CD14-positive monocyte (primary cell): ENCODE measurements at regions not wholly inside any gene's neighbourhood (a gene's known extent, or its start where the extent isn't known, plus 50 kb on each side); places are given as distances from the start of the nearest gene placed in this dataset.

Experiments
- DNase-seq, 3 donors: peaks; one replicate each; pipeline ENCODE4 v3.0.0-alpha.2; 2011 to 2022
- H2AFZ ChIP-seq: 2 replicates; pipeline ENCODE4 v1.6.0; 2012; ENCODE audit warnings: mild to moderate bottlenecking, low read depth, low read length, inconsistent platforms; ENCODE audit not compliant: insufficient read depth, poor library complexity, severe bottlenecking
- H3K27ac ChIP-seq, 2 donors: 1 replicate in 1 of 2; 2 replicates in 1 of 2; pipeline ENCODE4 v1.5.1; 2012 to 2013; ENCODE audit warnings: low read length in 2 of 2, control low read depth in 1 of 2, inconsistent platforms in 1 of 2, low read depth in 1 of 2, mild to moderate bottlenecking in 1 of 2
- H3K27me3 ChIP-seq, 2 donors: one replicate each; pipeline versions ENCODE4 v1.6.0 to v1.6.1; 2011 to 2013; ENCODE audit warnings: low read length in 2 of 2; ENCODE audit not compliant: control insufficient read depth in 2 of 2, insufficient read depth in 2 of 2
- H3K36me3 ChIP-seq, 2 donors: replicated peaks in 1 of 2; 1 replicate in 1 of 2; 2 replicates in 1 of 2; pipeline versions ENCODE4 v1.5.1 to v1.6.1; 2012 to 2013; ENCODE audit warnings: low read length in 2 of 2, control low read depth in 1 of 2, inconsistent platforms in 1 of 2, mild to moderate bottlenecking in 1 of 2; ENCODE audit not compliant: insufficient read depth in 2 of 2, control insufficient read depth in 1 of 2
- H3K4me1 ChIP-seq, 2 donors: 1 replicate in 1 of 2; 2 replicates in 1 of 2; pipeline versions ENCODE4 v1.5.1 to v1.6.1; 2012 to 2013; ENCODE audit warnings: low read length in 2 of 2, control low read depth in 1 of 2, inconsistent platforms in 1 of 2, mild to moderate bottlenecking in 1 of 2, moderate library complexity in 1 of 2; ENCODE audit not compliant: insufficient read depth in 2 of 2, control insufficient read depth in 1 of 2
- H3K4me2 ChIP-seq: replicated peaks from 2 replicates; pipeline ENCODE3; 2012; ENCODE audit warnings: low read length, moderate library complexity, mild to moderate bottlenecking; ENCODE audit not compliant: poor library complexity, severe bottlenecking; ENCODE audit errors: extremely low read depth
- H3K4me3 ChIP-seq, 3 experiments: fragments of 200-600 bp in 1 of 3; sonication (generic) in 1 of 3; replicated peaks in 1 of 3; 1 replicate in 2 of 3; 2 replicates in 1 of 3; pipeline ENCODE4 v1.5.1; 2011 to 2013; ENCODE audit warnings: low read length in 3 of 3, mild to moderate bottlenecking in 3 of 3, control low read depth in 2 of 3, low read depth in 2 of 3, inconsistent platforms in 1 of 3, moderate library complexity in 1 of 3
- H3K79me2 ChIP-seq: 2 replicates; pipeline ENCODE4 v1.6.0; 2012; ENCODE audit warnings: mild to moderate bottlenecking, control low read depth, inconsistent platforms, low read length, moderate library complexity; ENCODE audit not compliant: insufficient read depth
- H3K9ac ChIP-seq: 2 replicates; pipeline ENCODE4 v1.6.0; 2017; ENCODE audit warnings: low read length, mild to moderate bottlenecking; ENCODE audit not compliant: insufficient read depth, poor library complexity, severe bottlenecking
- H3K9me3 ChIP-seq, 2 donors: replicated peaks in 1 of 2; 1 replicate in 1 of 2; 2 replicates in 1 of 2; pipeline versions ENCODE4 v1.5.1 to v1.6.1; 2012 to 2013; ENCODE audit warnings: low read length in 2 of 2, control low read depth in 1 of 2; ENCODE audit not compliant: control insufficient read depth in 1 of 2, insufficient read depth in 1 of 2
- H4K20me1 ChIP-seq: 2 replicates; pipeline ENCODE4 v1.6.0; 2012; ENCODE audit warnings: mild to moderate bottlenecking, low read length, control low read depth, moderate library complexity; ENCODE audit not compliant: insufficient read depth
- H3K27ac Mint-ChIP-seq, 7 donors: one replicate each; pipeline ENCODE4 v1.8.0; 2020; ENCODE audit warnings: mild to moderate bottlenecking in 7 of 7, mixed read lengths in 7 of 7, moderate library complexity in 6 of 7, inconsistent platforms in 2 of 7
- H3K27me3 Mint-ChIP-seq, 3 donors: one replicate each; pipeline ENCODE4 v1.8.0; 2021 to 2022; ENCODE audit warnings: low read depth in 3 of 3, mild to moderate bottlenecking in 3 of 3, mixed read lengths in 3 of 3, moderate library complexity in 3 of 3, inconsistent platforms in 1 of 3
- H3K36me3 Mint-ChIP-seq, 2 donors: one replicate each; pipeline ENCODE4 v1.8.0; 2020; ENCODE audit warnings: mixed read lengths in 2 of 2, inconsistent platforms in 1 of 2, mild to moderate bottlenecking in 1 of 2
- H3K4me1 Mint-ChIP-seq: one replicate; pipeline ENCODE4 v1.8.0; 2020; ENCODE audit warnings: mild to moderate bottlenecking, mixed read lengths
- H3K4me3 Mint-ChIP-seq, 2 donors: one replicate each; pipeline ENCODE4 v1.8.0; 2020; ENCODE audit warnings: mild to moderate bottlenecking in 2 of 2, mixed read lengths in 2 of 2, moderate library complexity in 1 of 2
- H3K9me3 Mint-ChIP-seq, 7 donors: one replicate each; pipeline ENCODE4 v1.8.0; 2020 to 2022; ENCODE audit warnings: mixed read lengths in 7 of 7, mild to moderate bottlenecking in 6 of 7, moderate library complexity in 6 of 7, inconsistent platforms in 2 of 7
- WGBS: methylation state at CpG from one replicate; pipeline ENCODE4 v1.1.5; 2013; ENCODE audit warnings: missing lambda C conversion rate; ENCODE audit not compliant: insufficient coverage; 5-methylcytosine and 5-hydroxymethylcytosine counted together
- intact Hi-C, 2 donors: fragments of 100-400 bp; cut with micrococcal nuclease; formaldehyde crosslinking; loops; one replicate each; pipeline versions ENCODE4 v1.15.0 to v1.15.1; 2023
- TF ChIP-seq, protein P1 (sequence below): fragments of 200-600 bp; IDR thresholded peaks from one replicate; pipeline ENCODE4 v1.8.0; 2022; ENCODE audit warnings: antibody characterized with exemption, mild to moderate bottlenecking

DNA sequence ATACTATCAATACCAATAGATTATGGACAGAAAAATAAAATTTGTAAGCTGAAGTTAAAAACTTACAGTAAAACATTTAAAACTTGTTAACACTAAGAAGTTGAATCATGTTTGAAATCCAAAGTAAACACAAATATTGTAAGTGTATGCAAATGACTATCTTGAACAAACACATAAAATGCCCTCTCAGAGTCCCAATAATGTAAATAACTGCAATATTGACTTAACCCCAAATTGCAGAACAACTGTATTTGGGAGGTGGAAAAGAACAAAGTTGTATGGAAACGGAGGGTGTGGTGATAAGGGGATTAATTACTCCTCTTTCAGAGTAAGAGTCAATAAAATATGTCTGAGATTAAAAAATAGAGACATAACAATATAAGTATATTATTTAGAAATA is 140.0 kb upstream of the NOL4 start:
- Mint-ChIP-seq H3K9me3 (peaks cover 0 to 2% (median 0%) of the 10 kb centered on the region in 7 donors), H3K27me3 (no peaks in the 10 kb centered on the region), H3K4me1 (no peaks in the 10 kb centered on the region), H3K36me3 (no peaks in the 10 kb centered on the region), H3K4me3 (no peak overlapping the region), H3K27ac (no peak overlapping the region)
- TF ChIP-seq, protein P1, sequence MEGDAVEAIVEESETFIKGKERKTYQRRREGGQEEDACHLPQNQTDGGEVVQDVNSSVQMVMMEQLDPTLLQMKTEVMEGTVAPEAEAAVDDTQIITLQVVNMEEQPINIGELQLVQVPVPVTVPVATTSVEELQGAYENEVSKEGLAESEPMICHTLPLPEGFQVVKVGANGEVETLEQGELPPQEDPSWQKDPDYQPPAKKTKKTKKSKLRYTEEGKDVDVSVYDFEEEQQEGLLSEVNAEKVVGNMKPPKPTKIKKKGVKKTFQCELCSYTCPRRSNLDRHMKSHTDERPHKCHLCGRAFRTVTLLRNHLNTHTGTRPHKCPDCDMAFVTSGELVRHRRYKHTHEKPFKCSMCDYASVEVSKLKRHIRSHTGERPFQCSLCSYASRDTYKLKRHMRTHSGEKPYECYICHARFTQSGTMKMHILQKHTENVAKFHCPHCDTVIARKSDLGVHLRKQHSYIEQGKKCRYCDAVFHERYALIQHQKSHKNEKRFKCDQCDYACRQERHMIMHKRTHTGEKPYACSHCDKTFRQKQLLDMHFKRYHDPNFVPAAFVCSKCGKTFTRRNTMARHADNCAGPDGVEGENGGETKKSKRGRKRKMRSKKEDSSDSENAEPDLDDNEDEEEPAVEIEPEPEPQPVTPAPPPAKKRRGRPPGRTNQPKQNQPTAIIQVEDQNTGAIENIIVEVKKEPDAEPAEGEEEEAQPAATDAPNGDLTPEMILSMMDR: no peak
- no peaks in the 10 kb centered on the region for H4K20me1 ChIP-seq
- WGBS: no CpG with 5 or more reads among the region's 1 CpG
- no peak overlapping the region for H3K27ac ChIP-seq
- H3K27me3 ChIP-seq: no peaks in the 10 kb centered on the region
- no peak overlapping the region for H3K4me2 ChIP-seq
- DNase-seq: no peak
- no peaks in the 10 kb centered on the region for H3K79me2 ChIP-seq
- intact Hi-C loops: no loop called here
- H2AFZ ChIP-seq: no peak overlapping the region
- H3K9me3 ChIP-seq: no peaks in the 10 kb centered on the region
- no peak overlapping the region for H3K4me3 ChIP-seq
- no peaks in the 10 kb centered on the region for H3K4me1 ChIP-seq
- H3K9ac ChIP-seq: no peak overlapping the region
- H3K36me3 ChIP-seq: no peaks in the 10 kb centered on the region

DNA sequence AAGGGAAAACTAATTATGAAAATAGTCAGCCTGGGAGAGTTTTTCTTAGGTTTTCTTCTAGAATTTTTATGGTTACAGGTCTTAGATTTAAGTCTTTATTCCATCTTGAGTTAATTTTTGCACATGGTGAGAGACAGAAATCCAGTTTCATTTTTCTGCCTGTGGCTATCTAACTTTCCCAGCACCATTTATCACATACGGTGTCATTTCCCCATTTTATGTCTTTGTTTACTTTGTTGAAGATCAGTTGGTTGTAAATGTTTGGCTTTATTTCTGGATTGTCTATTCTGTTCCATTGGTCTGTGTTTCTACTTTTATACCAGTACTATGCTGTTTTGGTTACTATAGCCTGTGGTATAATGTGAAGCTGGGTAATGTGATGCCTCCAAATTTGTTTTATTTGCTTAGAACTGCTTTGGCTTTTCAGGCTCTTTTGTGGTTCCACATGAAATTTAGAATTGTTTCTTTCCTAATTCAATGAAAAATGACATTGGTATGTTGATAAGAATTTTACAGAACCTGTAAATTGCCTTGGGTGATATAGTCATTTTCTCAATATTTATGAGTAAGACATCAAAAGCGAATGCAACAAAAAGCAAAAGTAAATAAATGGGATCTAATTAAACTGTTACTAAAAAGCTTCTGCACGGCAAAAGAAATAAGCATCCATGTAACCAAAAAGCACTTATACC is 146.1 kb upstream of the NOL4 start:
- Mint-ChIP-seq H3K27ac (no peak overlapping the region), H3K4me3 (no peak overlapping the region), H3K27me3 (no peaks in the 10 kb centered on the region), H3K4me1 (no peaks in the 10 kb centered on the region), H3K36me3 (no peaks in the 10 kb centered on the region), H3K9me3 (no peaks in the 10 kb centered on the region)
- no peak for DNase-seq
- Histone ChIP-seq H2AFZ (no peak overlapping the region), H3K4me2 (no peak overlapping the region), H3K27me3 (no peaks in the 10 kb centered on the region), H3K4me1 (no peaks in the 10 kb centered on the region), H3K9ac (no peak overlapping the region), H3K36me3 (no peaks in the 10 kb centered on the region), H3K27ac (no peak overlapping the region), H3K4me3 (no peak overlapping the region), H3K9me3 (no peaks in the 10 kb centered on the region), H3K79me2 (no peaks in the 10 kb centered on the region), H4K20me1 (no peaks in the 10 kb centered on the region)
- WGBS: no CpG with 5 or more reads among the region's 3 CpGs
- TF ChIP-seq, protein P1: no peak
- intact Hi-C loops: no loop called here
